PFSK-1 (cell line): ENCODE measurements at regions not wholly inside any gene's neighbourhood (a gene's known extent, or its start where the extent isn't known, plus 50 kb on each side); places are given as distances from the start of the nearest gene placed in this dataset.

Experiments used
- POLR2AphosphoS5 ChIP-seq: IDR thresholded peaks from 2 replicates; pipeline ENCODE4 v1.6.1; 2012; ENCODE audit warnings: low read depth, mild to moderate bottlenecking, control low read depth, low read length, moderate library complexity
- TAF1 ChIP-seq: IDR thresholded peaks from 2 replicates; pipeline ENCODE4 v1.6.1; 2012; ENCODE audit warnings: low read length, control low read depth, borderline replicate concordance; ENCODE audit not compliant: insufficient read depth
- TF ChIP-seq, protein P1 (sequence below), 2 experiments: IDR thresholded peaks; 2 replicates each; pipeline versions ENCODE4 v1.6.1 to v1.8.0; 2011 to 2012; ENCODE audit warnings: low read depth in 2 of 2, low read length in 2 of 2, control low read depth in 1 of 2, inconsistent platforms in 1 of 2, mild to moderate bottlenecking in 1 of 2, moderate library complexity in 1 of 2; ENCODE audit not compliant: insufficient read depth in 1 of 2

DNA sequence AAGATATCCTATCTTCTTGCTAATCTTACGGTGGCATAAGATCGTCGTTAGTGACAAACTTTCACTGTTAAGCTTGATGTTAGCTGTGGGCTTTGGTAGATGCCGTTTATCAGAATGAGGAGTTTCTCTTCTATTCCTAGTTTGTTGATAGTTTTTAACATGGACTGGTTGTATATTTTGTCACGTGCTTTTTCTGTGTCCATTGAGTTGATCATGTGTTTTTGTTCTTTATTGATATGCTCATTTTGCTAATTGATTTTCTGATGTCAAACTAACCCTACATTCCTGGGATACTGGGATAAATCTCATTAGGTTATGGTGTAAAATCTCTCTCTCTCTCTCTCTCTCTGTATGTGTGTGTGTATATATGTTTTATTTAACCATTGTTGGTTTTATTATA lies 545.1 kb downstream of the AACS start:
- no peak for TF ChIP-seq POLR2AphosphoS5
- TF ChIP-seq TAF1, result no peak
- TF ChIP-seq, protein P1, sequence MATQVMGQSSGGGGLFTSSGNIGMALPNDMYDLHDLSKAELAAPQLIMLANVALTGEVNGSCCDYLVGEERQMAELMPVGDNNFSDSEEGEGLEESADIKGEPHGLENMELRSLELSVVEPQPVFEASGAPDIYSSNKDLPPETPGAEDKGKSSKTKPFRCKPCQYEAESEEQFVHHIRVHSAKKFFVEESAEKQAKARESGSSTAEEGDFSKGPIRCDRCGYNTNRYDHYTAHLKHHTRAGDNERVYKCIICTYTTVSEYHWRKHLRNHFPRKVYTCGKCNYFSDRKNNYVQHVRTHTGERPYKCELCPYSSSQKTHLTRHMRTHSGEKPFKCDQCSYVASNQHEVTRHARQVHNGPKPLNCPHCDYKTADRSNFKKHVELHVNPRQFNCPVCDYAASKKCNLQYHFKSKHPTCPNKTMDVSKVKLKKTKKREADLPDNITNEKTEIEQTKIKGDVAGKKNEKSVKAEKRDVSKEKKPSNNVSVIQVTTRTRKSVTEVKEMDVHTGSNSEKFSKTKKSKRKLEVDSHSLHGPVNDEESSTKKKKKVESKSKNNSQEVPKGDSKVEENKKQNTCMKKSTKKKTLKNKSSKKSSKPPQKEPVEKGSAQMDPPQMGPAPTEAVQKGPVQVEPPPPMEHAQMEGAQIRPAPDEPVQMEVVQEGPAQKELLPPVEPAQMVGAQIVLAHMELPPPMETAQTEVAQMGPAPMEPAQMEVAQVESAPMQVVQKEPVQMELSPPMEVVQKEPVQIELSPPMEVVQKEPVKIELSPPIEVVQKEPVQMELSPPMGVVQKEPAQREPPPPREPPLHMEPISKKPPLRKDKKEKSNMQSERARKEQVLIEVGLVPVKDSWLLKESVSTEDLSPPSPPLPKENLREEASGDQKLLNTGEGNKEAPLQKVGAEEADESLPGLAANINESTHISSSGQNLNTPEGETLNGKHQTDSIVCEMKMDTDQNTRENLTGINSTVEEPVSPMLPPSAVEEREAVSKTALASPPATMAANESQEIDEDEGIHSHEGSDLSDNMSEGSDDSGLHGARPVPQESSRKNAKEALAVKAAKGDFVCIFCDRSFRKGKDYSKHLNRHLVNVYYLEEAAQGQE (IDR thresholded peaks at IDR 0.05; ENCODE audit: insufficient read depth in 1 of 2, low read depth in 2 of 2, low read length in 2 of 2), result no peak
